Stimulated activated CD4-positive, alpha-beta T cell treated with anti-CD3 and anti-CD28 coated beads, Interleukin-12 subunit alpha, Interleukin-12 subunit beta, amount 100 ng/mL, for 4 hours (primary cell): ENCODE measurements at regions not wholly inside any gene's neighbourhood (a gene's known extent, or its start where the extent isn't known, plus 50 kb on each side); places are given as distances from the start of the nearest gene placed in this dataset.
"Not testable (repeated sequence)": the region's sequence is repeated elsewhere in the genome, so short reads cannot be mapped to it uniquely, and the experiment has no call there.

Experiments
- DNase-seq: peaks from one replicate; pipeline ENCODE4 v3.0.0-alpha.2; 2020

DNA sequence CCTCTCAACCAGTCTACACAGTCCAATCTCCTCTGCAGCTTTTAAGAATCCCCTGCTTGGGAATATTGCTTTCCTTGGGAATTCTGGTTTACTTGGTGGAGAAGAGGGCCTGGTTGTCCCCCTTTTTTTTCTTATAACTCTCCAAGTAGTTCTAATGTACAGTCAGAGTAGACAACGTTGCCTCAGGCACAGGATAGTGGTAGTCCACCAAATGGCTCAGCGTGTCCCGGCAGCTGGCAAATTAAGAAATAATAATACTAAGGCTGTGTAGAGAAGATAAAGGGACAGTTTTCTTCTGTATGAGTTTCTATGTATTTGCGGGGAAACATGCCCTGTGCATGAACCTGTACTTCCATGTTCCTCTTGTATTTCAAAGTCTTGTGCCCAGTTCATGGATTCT lies 145.7 kb upstream of the RREB1 start:
- no peak for DNase-seq

DNA sequence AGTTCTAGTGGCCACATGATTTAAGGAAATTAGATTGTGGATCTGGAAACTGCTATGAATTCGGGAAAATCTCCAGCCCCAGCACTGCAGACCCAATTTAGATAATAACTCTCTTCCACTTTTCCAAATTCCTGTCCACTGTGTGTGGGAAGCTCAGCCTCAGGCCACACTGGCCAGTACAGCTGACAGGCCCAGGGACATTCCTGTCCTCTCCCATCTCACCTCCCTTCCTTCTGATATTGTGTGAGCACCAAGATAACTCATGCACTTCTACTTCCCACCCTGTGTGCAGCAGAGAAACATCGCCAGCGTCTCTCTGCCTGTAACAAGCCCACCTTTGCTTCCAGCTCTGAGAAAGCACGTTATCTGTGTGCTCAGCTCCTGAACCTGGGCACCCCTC lies 145.1 kb upstream of the RREB1 start:
- no peak for DNase-seq

DNA sequence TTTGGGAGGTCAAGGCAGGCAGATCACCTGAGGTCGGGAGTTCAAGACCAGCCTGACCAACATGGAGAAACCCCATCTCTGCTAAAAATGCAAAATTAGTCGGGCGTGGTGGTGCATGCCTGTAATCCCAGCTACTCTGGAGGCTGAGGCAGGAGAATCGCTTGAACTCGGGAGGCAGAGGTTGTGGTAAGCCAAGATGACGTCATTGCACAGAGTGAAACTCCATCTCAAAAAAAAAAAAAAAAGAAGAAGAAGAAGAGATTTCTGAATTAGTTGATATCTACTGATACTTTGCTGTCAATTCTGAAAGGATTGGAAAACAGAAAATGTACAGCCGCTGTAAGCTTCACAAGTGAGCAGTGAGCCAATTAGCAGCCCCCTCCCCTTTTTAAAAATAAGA lies 144.4 kb upstream of the RREB1 start:
- DNase-seq: not testable (repeated sequence)

DNA sequence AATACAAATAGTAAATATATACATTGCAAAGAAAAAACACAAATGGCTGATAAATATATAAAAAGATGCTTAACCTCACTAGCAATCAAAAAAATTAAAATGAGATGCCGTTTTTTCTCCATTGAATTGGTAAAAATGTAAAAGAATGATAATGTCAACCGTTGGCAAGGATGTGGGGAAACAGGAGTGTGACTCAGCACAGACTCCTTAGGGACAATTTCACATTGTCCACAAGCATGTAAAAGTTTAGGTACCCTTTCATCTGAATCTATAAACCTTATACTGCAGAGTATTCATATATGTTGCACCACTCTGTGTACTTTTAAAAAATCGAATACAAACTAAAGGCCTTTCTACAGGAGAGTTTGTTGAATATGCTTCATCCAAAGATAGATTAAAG lies 143.1 kb upstream of the RREB1 start:
- no peak for DNase-seq

DNA sequence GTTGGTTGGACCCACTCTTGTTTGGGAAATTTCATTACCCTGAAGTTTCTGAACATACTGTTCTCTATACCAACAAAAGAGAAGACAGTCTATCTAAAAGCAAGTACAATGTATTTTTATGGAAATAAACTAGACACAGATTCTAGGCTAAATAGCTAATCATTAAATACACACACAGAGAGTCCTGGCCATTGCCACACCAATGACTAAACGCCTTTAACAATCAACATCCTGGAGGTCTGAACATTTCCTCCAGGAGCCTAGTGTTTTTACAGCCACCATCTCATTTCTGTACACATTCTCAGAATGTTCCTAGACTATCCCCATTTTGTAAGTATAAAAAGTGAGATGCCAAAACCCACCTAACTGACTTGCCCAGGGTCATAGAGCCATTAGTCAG lies 141.6 kb upstream of the RREB1 start:
- no peak for DNase-seq

- no peak for DNase-seq
Measured at GRCh38 chr6:6966569-6966968, 141.2 kb upstream of the RREB1 start.

- DNase-seq: no peak
Measured at GRCh38 chr6:6968357-6968730, 139.4 kb upstream of the RREB1 start.

GRCh38 chr6:6968731-6969552 lies 138.8 kb upstream of the RREB1 start:
- no peak for DNase-seq

- DNase-seq: no peak
Measured at GRCh38 chr6:6969761-6970223, 138.0 kb upstream of the RREB1 start.

GRCh38 chr6:6970851-6971250 lies 136.9 kb upstream of the RREB1 start:
- no peak for DNase-seq

DNA sequence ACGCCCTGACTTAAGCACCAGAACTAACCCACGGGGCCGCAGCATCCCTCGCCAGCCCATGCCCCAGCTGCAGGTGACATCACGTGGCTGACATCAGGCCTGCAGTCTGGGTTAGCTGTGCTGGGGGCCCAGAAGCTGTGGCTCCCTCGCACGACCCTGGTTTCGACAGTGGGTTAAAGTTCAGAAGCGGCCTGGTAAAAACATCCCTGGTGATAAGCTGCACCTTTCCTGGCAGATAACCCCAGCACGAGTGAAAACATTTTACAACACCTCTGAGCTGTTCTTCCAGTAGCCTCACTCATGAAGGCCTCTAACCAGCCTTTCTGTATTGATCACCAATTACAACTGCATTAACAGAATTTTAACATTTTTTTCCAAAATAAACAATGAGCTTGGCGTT lies 136.4 kb upstream of the RREB1 start:
- no peak for DNase-seq

GRCh38 chr6:6972456-6972855 lies 135.3 kb upstream of the RREB1 start:
- no peak for DNase-seq

DNA sequence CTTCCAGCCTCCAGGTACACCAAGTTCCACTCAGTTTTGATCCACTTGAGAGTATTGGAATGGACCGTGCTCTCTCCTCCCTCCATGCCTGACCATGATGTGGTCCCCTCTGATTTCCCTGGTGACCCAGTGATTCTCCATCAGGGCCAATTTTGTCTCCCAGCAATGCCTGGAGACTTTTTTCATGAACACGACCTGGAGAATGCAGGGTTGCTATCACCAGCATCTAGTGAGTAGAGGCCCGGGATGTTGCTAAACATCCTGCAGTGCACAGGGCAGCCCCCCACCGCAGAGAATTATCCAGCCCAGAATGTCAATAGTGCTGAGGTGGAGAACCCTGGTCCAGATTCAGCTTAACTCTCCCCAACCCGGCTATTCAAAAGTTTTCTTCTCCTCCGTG lies 134.0 kb upstream of the RREB1 start:
- DNase-seq: no peak

DNA sequence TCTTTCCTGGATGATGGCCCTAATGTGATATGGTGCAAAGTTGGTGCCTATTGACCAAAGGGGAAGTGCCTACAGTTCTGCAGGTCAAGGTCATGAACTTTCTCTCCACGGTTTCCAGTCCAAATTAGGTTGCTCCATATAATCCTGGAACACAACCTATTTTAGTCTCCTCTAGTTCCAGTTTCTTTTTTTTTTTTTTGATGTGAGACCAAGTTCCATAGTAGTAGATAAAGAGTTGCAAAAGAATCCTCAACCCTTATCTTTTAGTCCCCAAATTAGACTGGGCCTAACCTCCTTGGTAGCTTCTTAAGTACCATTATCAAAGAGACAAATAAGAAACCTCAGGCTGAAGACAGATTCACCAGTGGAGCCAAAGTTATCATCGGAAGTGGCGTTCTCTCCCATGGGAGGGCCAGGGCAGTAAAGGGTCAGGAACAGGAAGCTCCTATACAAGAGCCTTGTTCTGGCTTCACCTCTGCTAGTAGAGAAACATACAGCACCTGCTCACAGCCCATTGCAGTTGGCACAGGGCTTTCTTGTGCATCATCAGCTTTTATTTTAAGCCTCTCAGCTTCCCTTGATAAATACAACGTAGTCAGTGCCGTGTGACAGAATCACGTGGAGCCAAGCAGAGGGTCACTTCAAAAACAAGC lies 132.2 kb upstream of the RREB1 start:
- DNase-seq: no peak

DNA sequence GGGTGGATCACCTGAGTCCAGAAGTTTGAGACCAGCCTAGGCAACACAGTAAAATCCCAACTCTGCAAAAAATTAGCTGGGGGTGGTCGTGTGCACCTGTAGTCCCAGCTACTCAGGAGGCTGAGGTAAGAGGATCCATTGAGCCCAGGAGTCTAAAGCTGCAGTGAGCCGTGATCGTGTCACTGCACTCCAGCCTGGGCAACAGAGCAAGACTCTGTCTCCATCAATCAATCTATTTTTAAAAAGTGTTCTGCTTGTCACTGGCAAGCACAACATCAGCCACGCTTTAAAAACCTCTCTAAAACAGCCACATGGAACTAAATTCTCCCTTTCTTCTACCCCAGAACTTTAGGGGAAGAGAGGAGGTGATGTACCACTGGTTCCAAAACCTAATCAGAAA lies 131.6 kb upstream of the RREB1 start:
- no peak for DNase-seq

DNA sequence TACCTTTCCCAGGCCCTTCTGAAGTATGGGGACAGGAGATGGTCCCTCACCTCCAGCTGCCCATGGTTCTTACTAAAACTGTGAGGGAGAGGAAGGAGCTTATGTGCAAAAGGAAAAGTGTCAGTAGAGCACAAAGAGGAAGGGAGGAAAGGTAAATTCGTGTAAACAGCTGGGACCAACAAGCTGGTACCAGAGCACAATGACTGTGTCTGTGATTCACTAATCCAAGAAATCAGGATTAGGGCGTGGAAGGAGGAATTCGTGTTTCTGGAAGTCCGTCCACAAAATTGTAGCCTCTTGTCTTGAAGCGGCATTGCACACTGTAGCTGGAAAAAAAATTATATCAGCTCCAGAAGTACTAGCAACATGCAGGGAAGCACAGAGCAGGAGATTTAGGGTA lies 129.0 kb upstream of the RREB1 start:
- DNase-seq: no peak

- DNase-seq: no peak
Measured at GRCh38 chr6:6980999-6981597, 126.7 kb upstream of the RREB1 start.

DNA sequence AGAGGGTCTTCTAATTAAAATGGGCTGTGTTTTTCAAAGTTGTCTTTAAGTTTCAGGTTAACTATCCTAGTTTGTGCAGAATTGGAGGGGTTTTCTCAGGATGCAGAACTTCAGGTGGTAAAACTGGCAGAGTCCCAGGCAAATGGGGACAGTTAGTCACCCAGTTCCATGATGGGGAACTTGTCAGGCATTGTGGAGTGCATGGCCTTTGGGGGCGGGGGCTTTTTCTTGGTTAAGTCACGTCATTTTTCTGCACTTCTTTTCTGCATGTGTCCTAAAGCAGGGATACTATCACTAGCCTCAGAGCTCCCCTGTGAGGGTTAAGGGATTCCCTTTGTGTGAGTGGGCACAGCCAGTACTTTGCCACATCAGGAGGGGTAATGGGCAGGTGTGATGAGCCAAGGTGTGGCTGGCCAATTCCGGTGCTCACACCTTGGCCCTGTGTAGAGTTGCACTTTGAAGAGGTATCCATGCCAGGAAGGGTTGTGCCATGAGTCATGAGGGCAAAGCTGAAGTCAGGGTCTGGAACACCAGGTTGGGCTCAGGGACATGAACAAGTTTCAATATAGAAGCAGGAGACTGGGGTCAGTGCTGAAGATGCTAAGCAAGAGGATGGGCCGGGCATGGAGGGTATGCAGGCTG lies 126.0 kb upstream of the RREB1 start:
- DNase-seq: no peak

DNA sequence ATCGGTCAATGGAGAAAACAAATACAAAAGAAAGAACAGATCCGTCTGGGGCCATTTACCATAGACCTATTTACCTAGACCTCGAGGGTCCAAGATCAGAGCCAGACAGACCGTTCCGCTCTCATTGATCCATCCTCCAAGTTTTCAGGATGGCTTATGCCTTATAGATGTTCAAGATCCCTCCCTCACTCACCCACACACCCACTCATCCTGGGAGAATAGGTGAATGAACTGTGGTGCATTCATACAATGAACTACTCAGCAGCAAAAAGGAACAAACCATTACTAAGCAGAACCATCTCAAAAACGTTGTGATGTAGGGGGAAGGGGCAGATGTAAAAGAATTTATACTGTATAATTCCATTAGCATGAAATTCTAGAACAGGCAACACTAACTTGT lies 125.1 kb upstream of the RREB1 start:
- no peak for DNase-seq

DNA sequence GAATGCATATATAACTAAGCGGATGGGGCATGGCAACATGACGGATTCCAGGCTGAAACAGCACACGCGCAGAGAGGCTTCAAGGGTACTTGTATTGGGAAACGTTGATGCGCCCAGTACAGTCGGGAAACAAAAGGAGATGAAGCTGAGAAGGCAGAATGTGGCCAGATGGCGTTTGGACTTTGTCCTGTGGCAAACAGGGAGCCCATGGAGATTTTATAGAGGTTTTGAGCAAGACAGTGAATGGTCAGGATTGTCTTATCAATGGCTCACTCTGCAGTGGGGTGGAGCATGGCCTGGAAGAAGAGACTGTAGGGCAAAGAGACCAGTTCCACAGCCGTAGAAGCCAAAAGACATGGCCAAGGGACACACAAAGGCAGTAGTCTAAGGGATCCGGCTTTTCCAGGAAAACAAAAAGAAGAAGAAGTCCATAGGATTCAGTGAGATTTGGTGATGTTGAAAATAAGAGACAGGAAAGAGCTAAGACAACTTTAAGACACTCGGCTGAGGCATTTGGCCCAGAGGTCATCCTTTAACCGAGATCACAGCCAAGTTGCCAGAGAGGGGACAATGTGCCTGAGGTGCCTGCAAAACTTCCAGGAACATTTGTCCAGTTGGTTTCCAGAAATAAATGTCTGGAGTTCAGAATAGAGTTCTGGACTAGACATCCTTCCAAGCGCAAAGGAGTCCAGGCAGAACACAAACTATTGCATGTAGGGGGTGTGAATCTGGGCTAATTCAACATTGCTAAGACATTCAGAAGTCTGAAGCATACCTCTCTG lies 123.0 kb upstream of the RREB1 start:
- DNase-seq: no peak

GRCh38 chr6:6986344-6986743 lies 121.4 kb upstream of the RREB1 start:
- DNase-seq: no peak

DNA sequence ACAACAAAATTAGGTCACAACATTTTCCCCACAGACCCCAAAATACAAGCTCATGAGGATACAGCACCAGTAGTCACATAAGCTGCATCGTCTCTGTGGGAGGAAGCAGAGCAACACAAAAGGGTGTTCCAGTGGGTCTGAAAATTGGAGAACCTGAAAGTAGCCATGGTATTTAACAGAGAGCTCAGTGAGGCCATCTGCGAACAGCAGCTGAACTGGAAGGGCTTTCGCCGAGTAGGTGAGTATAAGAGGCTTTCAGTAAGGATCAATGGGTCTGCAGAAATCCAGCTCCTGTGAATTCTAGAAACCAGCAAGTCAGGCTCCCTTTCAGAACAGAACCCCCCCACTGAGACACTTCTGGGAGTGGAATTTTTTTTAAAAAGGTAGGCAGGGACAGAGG lies 120.0 kb upstream of the RREB1 start:
- DNase-seq: no peak

- not testable (repeated sequence) for DNase-seq
Measured at GRCh38 chr6:6990059-6990458, 117.7 kb upstream of the RREB1 start.
